SH-SY5Y (cell line): ENCODE measurements at regions not wholly inside any gene's neighbourhood (a gene's known extent, or its start where the extent isn't known, plus 50 kb on each side); places are given as distances from the start of the nearest gene placed in this dataset.

ENCODE experiments used
- GATA2 ChIP-seq: IDR thresholded peaks from 2 replicates; pipeline ENCODE4 v1.6.1; 2011; ENCODE audit warnings: mild to moderate bottlenecking, low read depth, low read length
- GATA3 ChIP-seq: IDR thresholded peaks from 2 replicates; pipeline ENCODE4 v1.6.1; 2011; ENCODE audit warnings: low read depth, mild to moderate bottlenecking, low read length, moderate library complexity

DNA sequence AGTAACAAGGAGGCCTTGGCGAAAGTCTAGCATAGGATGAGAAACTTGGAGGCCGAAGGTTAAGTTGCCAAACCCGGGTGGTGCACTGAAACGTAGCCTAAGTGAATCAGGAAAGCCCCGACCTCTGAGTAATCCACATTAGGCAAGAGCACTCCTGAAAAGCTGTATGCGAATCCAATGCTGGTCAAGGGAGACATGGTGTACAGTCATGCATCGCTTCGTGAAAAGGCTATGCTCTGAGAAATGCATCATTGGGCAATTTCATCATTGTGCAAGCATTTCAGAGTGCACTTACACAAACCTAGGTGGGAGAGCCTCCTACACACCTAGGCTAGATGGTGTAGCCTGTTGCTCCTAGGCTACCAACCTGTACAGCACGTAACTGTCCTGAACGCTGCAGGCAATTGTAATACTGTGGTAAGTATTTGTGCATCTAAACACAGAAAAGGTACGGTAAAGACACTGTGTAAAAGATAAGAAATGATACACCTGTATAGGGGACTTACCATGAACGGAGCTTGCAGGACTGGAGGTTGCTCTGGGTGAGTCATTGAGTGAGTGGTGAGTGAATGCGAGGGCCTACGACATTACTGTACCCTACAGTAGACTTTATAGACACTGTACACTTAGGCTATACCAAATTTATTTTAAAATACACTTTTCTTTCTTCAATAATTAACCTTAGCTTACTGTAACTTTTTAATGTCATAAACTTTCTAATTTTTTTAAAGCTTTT, 222.5 kb downstream of the SHQ1 start:
- no peak for TF ChIP-seq GATA3
- TF ChIP-seq GATA2, result no peak

GRCh38 chr3:72624656-72625055, 223.6 kb downstream of the SHQ1 start:
- TF ChIP-seq GATA3 (no peak), GATA2 (no peak)

- TF ChIP-seq GATA2, result no peak
- no peak for TF ChIP-seq GATA3
These were observed 229.5 kb downstream of the SHQ1 start for GRCh38 chr3:72618739-72619138.

GRCh38 chr3:72617424-72618024, 230.7 kb downstream of the SHQ1 start:
- no peak for TF ChIP-seq GATA2
- no peak for TF ChIP-seq GATA3

GRCh38 chr3:72615776-72616175, 232.5 kb downstream of the SHQ1 start:
- TF ChIP-seq GATA3 (no peak), GATA2 (no peak)

DNA sequence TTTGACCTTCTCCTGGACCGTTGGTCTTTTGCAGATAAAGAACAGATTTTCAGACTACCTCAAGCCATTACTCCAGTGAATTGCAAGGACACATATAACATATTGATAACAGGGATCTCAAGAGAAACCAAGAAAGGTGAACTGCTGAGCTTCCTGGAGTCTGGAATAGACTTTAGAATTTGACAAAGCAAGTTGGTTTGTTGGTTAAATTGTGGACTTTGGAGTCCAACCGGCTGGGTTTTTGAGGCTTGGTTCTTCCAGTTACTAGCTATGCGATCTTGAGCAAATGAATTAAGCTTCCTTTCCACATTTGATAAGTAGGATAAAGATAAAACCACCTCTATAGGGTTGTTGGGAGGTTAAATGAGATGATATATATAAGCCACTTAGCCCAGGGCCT, 233.1 kb downstream of the SHQ1 start:
- TF ChIP-seq GATA2 (no peak), GATA3 (no peak)

- TF ChIP-seq GATA3, result no peak
- TF ChIP-seq GATA2, result no peak
These were observed 233.7 kb downstream of the SHQ1 start for GRCh38 chr3:72614394-72615074.

- TF ChIP-seq GATA2 (no peak), GATA3 (no peak)
These were observed 234.4 kb downstream of the SHQ1 start for GRCh38 chr3:72613871-72614270.

- TF ChIP-seq GATA3 (no peak), GATA2 (no peak)
These were observed 242.0 kb downstream of the SHQ1 start for GRCh38 chr3:72606005-72606800.

GRCh38 chr3:72604328-72604727, 243.9 kb downstream of the SHQ1 start:
- TF ChIP-seq GATA2 (no peak), GATA3 (no peak)

DNA sequence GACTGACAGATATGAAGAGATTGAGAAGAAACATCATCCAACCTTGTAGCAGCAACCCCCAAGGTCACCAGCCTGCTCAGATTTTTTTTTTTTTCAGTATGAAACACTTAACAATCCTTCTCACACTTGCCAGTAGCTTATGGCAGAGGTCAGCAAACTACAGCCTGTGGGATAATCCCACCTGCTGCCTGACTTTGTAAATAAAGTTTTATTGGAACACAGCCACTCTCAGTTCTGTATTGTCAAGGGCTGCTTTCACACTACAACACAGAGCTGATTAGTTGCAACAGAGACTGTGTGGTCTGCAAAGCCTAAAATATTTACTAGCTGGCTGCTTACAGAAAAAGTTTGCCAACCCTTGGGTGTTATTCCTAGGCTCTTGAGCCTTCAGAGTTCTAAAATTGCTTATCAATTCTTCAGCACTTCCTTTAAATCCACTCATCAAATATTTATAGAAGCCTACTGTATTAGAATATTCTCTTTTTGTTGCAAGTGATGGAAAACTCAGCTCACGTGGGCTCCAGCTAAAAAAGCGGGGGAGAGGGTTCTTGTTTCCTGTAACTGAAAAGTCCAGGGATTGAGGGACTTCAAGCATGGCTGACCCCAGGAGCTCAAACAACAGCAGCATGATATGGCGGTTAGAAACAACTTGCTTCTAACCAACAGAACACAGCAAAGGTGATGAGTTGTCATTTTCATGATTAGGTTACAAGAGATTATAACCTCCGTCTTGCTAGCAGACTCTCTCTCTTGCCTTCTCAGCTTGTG, 246.1 kb downstream of the SHQ1 start:
- no peak for TF ChIP-seq GATA3
- no peak for TF ChIP-seq GATA2

DNA sequence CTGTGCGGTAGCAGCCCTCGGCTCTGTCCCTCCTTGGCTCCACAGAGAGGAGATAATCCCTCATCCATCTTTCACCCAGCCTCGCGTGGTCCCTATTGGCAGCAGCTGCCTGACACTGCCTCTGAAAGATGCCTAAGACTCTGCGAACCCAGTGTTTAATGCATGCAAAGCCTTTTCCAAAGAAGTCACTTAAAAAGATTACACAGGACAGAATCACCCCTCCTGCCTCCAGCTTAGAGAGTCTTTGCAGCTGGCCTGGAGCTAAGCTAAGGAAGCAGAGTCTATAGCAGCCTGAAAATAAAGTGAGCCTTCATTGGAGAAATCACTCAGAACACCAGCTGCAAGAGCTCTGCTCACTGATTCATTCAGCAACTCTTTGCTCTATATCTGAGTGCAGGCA, 247.2 kb downstream of the SHQ1 start:
- no peak for TF ChIP-seq GATA2
- TF ChIP-seq GATA3, result no peak

DNA sequence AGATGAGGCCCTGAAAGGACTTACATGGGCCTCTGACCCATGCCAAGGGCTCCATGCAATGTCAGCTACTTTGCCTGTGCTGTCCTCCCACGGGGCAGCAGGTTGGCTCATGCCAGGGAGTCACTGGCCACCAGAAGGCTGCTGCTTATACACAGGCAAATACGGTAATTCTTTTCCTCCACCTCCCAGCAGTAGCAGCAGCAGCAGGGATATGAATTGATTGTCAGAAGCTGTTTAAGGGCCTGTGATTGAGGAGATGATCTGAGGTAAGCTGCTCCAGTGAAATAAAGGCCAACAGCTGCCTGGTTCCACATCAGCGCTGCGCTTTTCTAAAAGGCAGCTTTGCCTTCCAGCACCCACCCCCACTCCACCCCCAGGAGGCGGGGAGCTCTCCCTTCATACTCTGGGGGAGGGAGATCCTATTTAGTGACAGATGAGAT, 250.5 kb downstream of the SHQ1 start:
- TF ChIP-seq GATA2, result no peak
- TF ChIP-seq GATA3, result no peak

GRCh38 chr3:72597043-72597442, 251.2 kb downstream of the SHQ1 start:
- no peak for TF ChIP-seq GATA3
- TF ChIP-seq GATA2, result no peak
